GM12878 (cell line): ENCODE measurements at regions not wholly inside any gene's neighbourhood (a gene's known extent, or its start where the extent isn't known, plus 50 kb on each side); places are given as distances from the start of the nearest gene placed in this dataset.

Experiments
- ATAC-seq: fragments of 200-7000 bp; cut with Tn5 transposase; 3 replicates; pipeline ENCODE4 v1.9.1; 2020; ENCODE audit warnings: mild to moderate bottlenecking, moderate library complexity
- BruUV-seq: library from RNA; stranded (reverse); fragments of 400-500 nt; replicated peaks from 2 replicates; lab custom pipeline; 2021; lab: Mats Ljungman, UMichigan
- CTCF ChIA-PET: fragments of 300-600 bp; sonication (Branson Sonifier 250); formaldehyde crosslinking; extraction: SDS; loops from one replicate; lab custom pipeline; 2021; ENCODE audit warnings: inconsistent platforms; lab: Yijun Ruan, JAX
- POLR2A ChIA-PET: fragments of 350-600 bp; formaldehyde crosslinking; extraction: SDS; loops from one replicate; lab custom pipeline; 2021; ENCODE audit warnings: inconsistent platforms; lab: Charles Lee
- RAD21 ChIA-PET: fragments of 300-600 bp; sonication (Branson Sonifier 250); formaldehyde crosslinking; loops from one replicate; lab custom pipeline; 2023; ENCODE audit warnings: antibody characterized with exemption; ENCODE audit not compliant: unreplicated experiment; lab: Charles Lee
- SMC1A ChIA-PET: fragments of 300-600 bp; sonication (Branson Sonifier 250); formaldehyde crosslinking; loops from one replicate; lab custom pipeline; 2023; ENCODE audit not compliant: unreplicated experiment, uncharacterized antibody; lab: Charles Lee
- DNase-seq: peaks from one replicate; pipeline ENCODE4 v3.0.0-alpha.2; 2011; ENCODE audit warnings: low read depth, low spot score
- FAIRE-seq: peaks from 3 replicates; lab custom pipeline; 2011; peaks lifted over from hg19 to GRCh38; lab: Jason Lieb, UNC
- H2AFZ ChIP-seq: 2 replicates; pipeline ENCODE4 v1.6.0; 2011; ENCODE audit warnings: low read depth, low read length, control low read depth; ENCODE audit not compliant: control insufficient read depth
- H3K27ac ChIP-seq: 2 replicates; pipeline ENCODE4 v1.5.1; 2011; ENCODE audit warnings: control low read depth; ENCODE audit not compliant: control insufficient read depth, insufficient read depth
- H3K27me3 ChIP-seq, 2 experiments: replicated peaks in 1 of 2; 2 replicates each; pipeline versions ENCODE4 v1.6.0 to v1.6.1; 2011; ENCODE audit warnings: low read length in 1 of 2; ENCODE audit not compliant: control insufficient read depth in 2 of 2, insufficient read depth in 2 of 2
- H3K36me3 ChIP-seq, 2 experiments: 2 replicates each; pipeline ENCODE4 v1.5.1; 2011; ENCODE audit warnings: low read length in 1 of 2; ENCODE audit not compliant: control insufficient read depth in 2 of 2, insufficient read depth in 2 of 2
- H3K4me1 ChIP-seq: 2 replicates; pipeline ENCODE4 v1.6.1; 2011; ENCODE audit warnings: mild to moderate bottlenecking, low read length, moderate library complexity, mixed read lengths; ENCODE audit not compliant: control insufficient read depth, insufficient read depth
- H3K4me2 ChIP-seq: 2 replicates; pipeline ENCODE4 v1.6.0; 2011; ENCODE audit warnings: control low read depth; ENCODE audit not compliant: control insufficient read depth, insufficient read depth
- H3K4me3 ChIP-seq: fragments of 200-600 bp; sonication (generic); 2 replicates; pipeline ENCODE4 v1.5.1; 2016
- H3K79me2 ChIP-seq: 2 replicates; pipeline ENCODE4 v1.6.0; 2011; ENCODE audit warnings: low read length; ENCODE audit not compliant: control insufficient read depth, insufficient read depth
- H3K9ac ChIP-seq: 2 replicates; pipeline ENCODE4 v1.8.0; 2011; ENCODE audit warnings: low read length, control low read depth, mixed read lengths; ENCODE audit not compliant: control insufficient read depth, insufficient read depth
- H3K9me3 ChIP-seq: replicated peaks from 3 replicates; pipeline ENCODE4 v1.5.1; 2011; ENCODE audit warnings: mild to moderate bottlenecking, low read length; ENCODE audit not compliant: control insufficient read depth, insufficient read depth
- H4K20me1 ChIP-seq: 2 replicates; pipeline ENCODE4 v1.6.0; 2011; ENCODE audit not compliant: control insufficient read depth, insufficient read depth
- CBX3 ChIP-seq: fragments of 200-600 bp; sonication (generic); IDR thresholded peaks from 2 replicates; pipeline ENCODE4 v1.6.1; 2016; ENCODE audit warnings: low read depth, borderline replicate concordance
- CBX5 ChIP-seq: sonication (generic); IDR thresholded peaks from 2 replicates; pipeline ENCODE4 v1.6.1; 2016; ENCODE audit warnings: low read depth, moderate library complexity, mild to moderate bottlenecking, inconsistent platforms
- CHD2 ChIP-seq: IDR thresholded peaks from 2 replicates; pipeline ENCODE4 v1.6.1; 2011; ENCODE audit warnings: low read depth, low read length, improper control_type of control experiment, borderline replicate concordance
- IKZF1 ChIP-seq: fragments of 450-650 bp; conservative IDR thresholded peaks from 2 replicates; pipeline ENCODE4 v1.6.1; 2017; ENCODE audit warnings: antibody characterized with exemption, mild to moderate bottlenecking
- MTA2 ChIP-seq: fragments of 450-650 bp; IDR thresholded peaks from 2 replicates; pipeline ENCODE4 v1.6.1; 2016; ENCODE audit warnings: low read depth, mild to moderate bottlenecking, moderate library complexity
- NRF1 ChIP-seq: conservative IDR thresholded peaks from 2 replicates; pipeline ENCODE4 v1.6.1; 2011; ENCODE audit warnings: mild to moderate bottlenecking, low read depth, low read length, improper control_type of control experiment
- PAX5 ChIP-seq: IDR thresholded peaks from 2 replicates; pipeline ENCODE4 v1.6.1; 2011; ENCODE audit warnings: low read depth, low read length, borderline replicate concordance
- RBBP5 ChIP-seq: fragments of 200-600 bp; sonication (generic); conservative IDR thresholded peaks from 2 replicates; pipeline ENCODE4 v1.6.1; 2016
- RELA ChIP-seq: fragments of 450-650 bp; IDR thresholded peaks from 2 replicates; pipeline ENCODE4 v1.8.0; 2014; ENCODE audit warnings: borderline replicate concordance; ENCODE audit not compliant: partially characterized antibody
- SP1 ChIP-seq: IDR thresholded peaks from one replicate; pipeline ENCODE4 v1.6.1; 2011; ENCODE audit warnings: low read depth, low read length
- SREBF1 ChIP-seq: IDR thresholded peaks from 2 replicates; pipeline ENCODE4 v1.6.1; 2012; ENCODE audit warnings: mild to moderate bottlenecking, low read length
- SRF ChIP-seq, 2 experiments: IDR thresholded peaks; 2 replicates each; pipeline ENCODE4 v1.6.1; 2011; ENCODE audit warnings: low read depth in 2 of 2, low read length in 2 of 2, mild to moderate bottlenecking in 1 of 2, moderate library complexity in 1 of 2
- TCF7 ChIP-seq: IDR thresholded peaks from 2 replicates; pipeline ENCODE4 v1.6.1; 2014; ENCODE audit warnings: antibody characterized with exemption, borderline replicate concordance
- ZSCAN29 ChIP-seq: fragments of 450-650 bp; IDR thresholded peaks from 2 replicates; pipeline ENCODE4 v1.6.1; 2017; ENCODE audit warnings: mild to moderate bottlenecking, moderate library complexity
- WGBS: methylation state at CpG from one replicate; pipeline ENCODE4 v1.1.6; 2016; ENCODE audit warnings: low lambda C conversion rate; ENCODE audit not compliant: insufficient replicate concordance, insufficient coverage; ENCODE audit errors: missing lambda C conversion rate; 5-methylcytosine and 5-hydroxymethylcytosine counted together
- in situ Hi-C: fragments of 300-500 bp; cut with MboI; formaldehyde crosslinking; loops from 9 replicates; pipeline ENCODE4 v1.14.3; 2018; ENCODE audit warnings: mixed read lengths
- intact Hi-C: fragments of 100-400 bp; cut with micrococcal nuclease; formaldehyde crosslinking; loops from one replicate; pipeline ENCODE4 v1.14.2; 2022; ENCODE audit not compliant: unreplicated experiment
- TF ChIP-seq, protein P1 (sequence below): fragments of 150-350 bp; IDR thresholded peaks from 2 replicates; pipeline ENCODE4 v1.6.1; 2016; ENCODE audit warnings: low read depth, low read length
- TF ChIP-seq, protein P2 (sequence below): fragments of 450-650 bp; IDR thresholded peaks from 2 replicates; pipeline ENCODE4 v1.6.1; 2016; ENCODE audit warnings: mild to moderate bottlenecking
- TF ChIP-seq, protein P3 (sequence below): IDR thresholded peaks from 2 replicates; pipeline ENCODE4 v1.6.1; 2012; ENCODE audit warnings: low read depth, low read length, improper control_type of control experiment

DNA sequence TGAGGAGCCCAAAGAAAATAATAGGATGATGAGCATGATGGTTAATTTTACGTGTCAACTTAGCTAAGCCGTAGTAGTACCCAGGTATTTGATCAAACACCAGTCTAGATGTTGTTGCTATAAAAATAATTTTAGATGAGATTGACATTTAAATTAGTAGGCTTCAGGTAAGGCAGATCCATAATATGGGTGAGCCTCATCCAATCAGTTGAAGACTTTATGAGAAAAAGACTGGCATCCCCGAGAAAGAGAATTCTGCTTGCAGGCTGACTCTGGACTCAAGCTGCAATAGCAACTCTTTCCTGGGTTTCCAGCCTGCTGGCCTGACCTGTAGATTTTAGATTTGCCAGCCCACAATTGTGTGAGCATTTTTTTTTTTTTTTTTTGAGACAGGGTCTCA, 192.8 kb upstream of the LNX1 start (continued):
- TF ChIP-seq, protein P1, sequence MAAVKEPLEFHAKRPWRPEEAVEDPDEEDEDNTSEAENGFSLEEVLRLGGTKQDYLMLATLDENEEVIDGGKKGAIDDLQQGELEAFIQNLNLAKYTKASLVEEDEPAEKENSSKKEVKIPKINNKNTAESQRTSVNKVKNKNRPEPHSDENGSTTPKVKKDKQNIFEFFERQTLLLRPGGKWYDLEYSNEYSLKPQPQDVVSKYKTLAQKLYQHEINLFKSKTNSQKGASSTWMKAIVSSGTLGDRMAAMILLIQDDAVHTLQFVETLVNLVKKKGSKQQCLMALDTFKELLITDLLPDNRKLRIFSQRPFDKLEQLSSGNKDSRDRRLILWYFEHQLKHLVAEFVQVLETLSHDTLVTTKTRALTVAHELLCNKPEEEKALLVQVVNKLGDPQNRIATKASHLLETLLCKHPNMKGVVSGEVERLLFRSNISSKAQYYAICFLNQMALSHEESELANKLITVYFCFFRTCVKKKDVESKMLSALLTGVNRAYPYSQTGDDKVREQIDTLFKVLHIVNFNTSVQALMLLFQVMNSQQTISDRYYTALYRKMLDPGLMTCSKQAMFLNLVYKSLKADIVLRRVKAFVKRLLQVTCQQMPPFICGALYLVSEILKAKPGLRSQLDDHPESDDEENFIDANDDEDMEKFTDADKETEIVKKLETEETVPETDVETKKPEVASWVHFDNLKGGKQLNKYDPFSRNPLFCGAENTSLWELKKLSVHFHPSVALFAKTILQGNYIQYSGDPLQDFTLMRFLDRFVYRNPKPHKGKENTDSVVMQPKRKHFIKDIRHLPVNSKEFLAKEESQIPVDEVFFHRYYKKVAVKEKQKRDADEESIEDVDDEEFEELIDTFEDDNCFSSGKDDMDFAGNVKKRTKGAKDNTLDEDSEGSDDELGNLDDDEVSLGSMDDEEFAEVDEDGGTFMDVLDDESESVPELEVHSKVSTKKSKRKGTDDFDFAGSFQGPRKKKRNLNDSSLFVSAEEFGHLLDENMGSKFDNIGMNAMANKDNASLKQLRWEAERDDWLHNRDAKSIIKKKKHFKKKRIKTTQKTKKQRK, result no peak
- TF ChIP-seq CBX3, result no peak

DNA sequence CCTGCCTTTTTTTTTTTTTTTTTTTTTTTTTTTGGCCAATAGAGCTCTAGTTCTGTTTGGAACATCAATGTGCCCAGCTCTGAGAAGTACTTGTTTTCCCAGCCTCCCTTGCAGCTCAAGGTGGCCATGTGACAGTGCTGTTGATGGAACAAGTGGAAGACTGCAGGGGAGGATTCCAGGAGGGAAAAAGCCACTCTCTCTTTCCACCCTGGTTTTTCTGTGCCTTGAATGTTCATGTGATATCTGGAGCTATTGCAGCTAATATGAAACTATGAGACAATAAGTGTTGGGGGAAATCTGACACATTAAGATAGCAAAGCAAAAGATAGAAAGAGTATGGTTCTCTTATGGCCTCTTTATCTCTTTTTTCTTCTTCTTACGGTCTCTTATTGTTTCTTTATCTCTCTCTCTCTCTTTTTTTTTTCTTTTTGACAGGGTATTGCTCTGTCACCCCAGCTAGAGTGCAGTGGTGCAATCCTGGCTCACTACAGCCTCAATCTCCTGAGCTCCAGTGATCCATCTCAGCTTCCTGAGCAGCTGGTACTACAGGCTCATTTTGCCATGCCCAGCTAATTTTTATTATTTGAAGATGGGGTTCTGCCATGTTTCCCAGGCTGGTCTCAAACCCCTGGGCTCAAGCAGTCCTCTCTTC, 192.0 kb upstream of the LNX1 start:
- Histone ChIP-seq H3K79me2 (no peaks in the 10 kb centered on the region), H3K9ac (no peak overlapping the region), H3K4me3 (no peak overlapping the region), H3K9me3 (no peaks in the 10 kb centered on the region), H3K27ac (no peak overlapping the region), H3K4me1 (no peaks in the 10 kb centered on the region), H3K27me3 (no peaks in the 10 kb centered on the region), H4K20me1 (no peaks in the 10 kb centered on the region), H3K4me2 (no peak overlapping the region), H3K36me3 (no peaks in the 10 kb centered on the region), H2AFZ (no peak overlapping the region)
- ATAC-seq (no peak), DNase-seq (no peak), FAIRE-seq (no peak)
- intact Hi-C loops (no loop called here), in situ Hi-C loops (no loop called here)
- WGBS, result 8% methylated on average over 1 of the region's 1 CpG
- ChIA-PET CTCF (interaction anchor here (0.9 to 1.8 kb wide), 4 partner anchors 22 to 125 kb away, joined by 3 to 5 read pairs (median 4); no protein-coding TSS in a partner anchor), POLR2A (interaction anchor here (1.0 kb wide), 1 partner anchor 149 kb away, joined by 4 read pairs; no protein-coding TSS in a partner anchor), RAD21 (no interaction called here), SMC1A (no interaction called here)
- BruUV-seq, result no TSS peak
- TF ChIP-seq IKZF1, result no peak
- no peak for TF ChIP-seq CHD2
- TF ChIP-seq, protein P2, sequence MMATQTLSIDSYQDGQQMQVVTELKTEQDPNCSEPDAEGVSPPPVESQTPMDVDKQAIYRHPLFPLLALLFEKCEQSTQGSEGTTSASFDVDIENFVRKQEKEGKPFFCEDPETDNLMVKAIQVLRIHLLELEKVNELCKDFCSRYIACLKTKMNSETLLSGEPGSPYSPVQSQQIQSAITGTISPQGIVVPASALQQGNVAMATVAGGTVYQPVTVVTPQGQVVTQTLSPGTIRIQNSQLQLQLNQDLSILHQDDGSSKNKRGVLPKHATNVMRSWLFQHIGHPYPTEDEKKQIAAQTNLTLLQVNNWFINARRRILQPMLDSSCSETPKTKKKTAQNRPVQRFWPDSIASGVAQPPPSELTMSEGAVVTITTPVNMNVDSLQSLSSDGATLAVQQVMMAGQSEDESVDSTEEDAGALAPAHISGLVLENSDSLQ, result no peak
- no peak for TF ChIP-seq CBX5
- no peak for TF ChIP-seq SP1
- no peak for TF ChIP-seq RELA
- TF ChIP-seq MTA2, result no peak
- no peak for TF ChIP-seq TCF7
- no peak for TF ChIP-seq PAX5
- TF ChIP-seq, protein P3, sequence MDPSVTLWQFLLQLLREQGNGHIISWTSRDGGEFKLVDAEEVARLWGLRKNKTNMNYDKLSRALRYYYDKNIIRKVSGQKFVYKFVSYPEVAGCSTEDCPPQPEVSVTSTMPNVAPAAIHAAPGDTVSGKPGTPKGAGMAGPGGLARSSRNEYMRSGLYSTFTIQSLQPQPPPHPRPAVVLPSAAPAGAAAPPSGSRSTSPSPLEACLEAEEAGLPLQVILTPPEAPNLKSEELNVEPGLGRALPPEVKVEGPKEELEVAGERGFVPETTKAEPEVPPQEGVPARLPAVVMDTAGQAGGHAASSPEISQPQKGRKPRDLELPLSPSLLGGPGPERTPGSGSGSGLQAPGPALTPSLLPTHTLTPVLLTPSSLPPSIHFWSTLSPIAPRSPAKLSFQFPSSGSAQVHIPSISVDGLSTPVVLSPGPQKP, result no peak
- TF ChIP-seq SREBF1, result no peak
- no peak for TF ChIP-seq RBBP5
- no peak for TF ChIP-seq NRF1
- no peak for TF ChIP-seq ZSCAN29
- no peak for TF ChIP-seq SRF (IDR thresholded peaks at IDR 0.05; ENCODE audit: low read depth in 2 of 2, low read length in 2 of 2)
